Effector CD4-positive, alpha-beta T cell (primary cell): ENCODE measurements at regions not wholly inside any gene's neighbourhood (a gene's known extent, or its start where the extent isn't known, plus 50 kb on each side); places are given as distances from the start of the nearest gene placed in this dataset.

Experiments used
- DNase-seq: peaks from one replicate; pipeline ENCODE4 v3.0.0-alpha.2; 2020

- no peak for DNase-seq
Measured at GRCh38 chr1:14220811-14221210, 377.7 kb upstream of the KAZN start.

- no peak for DNase-seq
Measured at GRCh38 chr1:14222086-14222485, 376.4 kb upstream of the KAZN start.

GRCh38 chr1:14228677-14229076 is 369.8 kb upstream of the KAZN start:
- DNase-seq: no peak

- no peak for DNase-seq
Measured at GRCh38 chr1:14233510-14233909, 365.0 kb upstream of the KAZN start.

GRCh38 chr1:14236097-14236496 is 362.4 kb upstream of the KAZN start:
- no peak for DNase-seq

- no peak for DNase-seq
Measured at GRCh38 chr1:14238472-14239307, 359.8 kb upstream of the KAZN start.

- DNase-seq: no peak
Measured at GRCh38 chr1:14240265-14240664, 358.2 kb upstream of the KAZN start.

GRCh38 chr1:14242123-14242522 is 356.4 kb upstream of the KAZN start:
- DNase-seq: no peak

GRCh38 chr1:14242870-14243269 is 355.6 kb upstream of the KAZN start:
- no peak for DNase-seq

GRCh38 chr1:14245954-14246353 is 352.5 kb upstream of the KAZN start:
- DNase-seq: no peak

GRCh38 chr1:14246471-14246870 is 352.0 kb upstream of the KAZN start:
- no peak for DNase-seq

GRCh38 chr1:14247666-14248065 is 350.8 kb upstream of the KAZN start:
- DNase-seq: no peak

- no peak for DNase-seq
Measured at GRCh38 chr1:14251871-14252270, 346.6 kb upstream of the KAZN start.

GRCh38 chr1:14253676-14254075 is 344.8 kb upstream of the KAZN start:
- no peak for DNase-seq

GRCh38 chr1:14254251-14254650 is 344.2 kb upstream of the KAZN start:
- no peak for DNase-seq

GRCh38 chr1:14255233-14255632 is 343.3 kb upstream of the KAZN start:
- DNase-seq: no peak

- no peak for DNase-seq
Measured at GRCh38 chr1:14255711-14256110, 342.8 kb upstream of the KAZN start.

GRCh38 chr1:14259191-14259757 is 339.2 kb upstream of the KAZN start:
- no peak for DNase-seq

GRCh38 chr1:14260480-14260879 is 338.0 kb upstream of the KAZN start:
- no peak for DNase-seq

- DNase-seq: no peak
Measured at GRCh38 chr1:14261395-14261794, 337.1 kb upstream of the KAZN start.

GRCh38 chr1:14262637-14263036 is 335.8 kb upstream of the KAZN start:
- no peak for DNase-seq

- DNase-seq: no peak
Measured at GRCh38 chr1:14263225-14263624, 335.3 kb upstream of the KAZN start.

GRCh38 chr1:14263671-14264070 is 334.8 kb upstream of the KAZN start:
- no peak for DNase-seq

- no peak for DNase-seq
Measured at GRCh38 chr1:14265495-14265894, 333.0 kb upstream of the KAZN start.

- DNase-seq: no peak
Measured at GRCh38 chr1:14267991-14268390, 330.5 kb upstream of the KAZN start.
